MCF 10A (cell line): ENCODE measurements at regions not wholly inside any gene's neighbourhood (a gene's known extent, or its start where the extent isn't known, plus 50 kb on each side); places are given as distances from the start of the nearest gene placed in this dataset.

Source experiments
- BruUV-seq: library from RNA; stranded (reverse); fragments of 400-500 nt; replicated peaks from 2 replicates; lab custom pipeline; 2021; lab: Mats Ljungman, UMichigan
- CTCF ChIA-PET: fragments of 300-600 bp; sonication (Branson Sonifier 250); formaldehyde crosslinking; extraction: SDS; loops from one replicate; lab custom pipeline; 2021; ENCODE audit warnings: antibody characterized with exemption, inconsistent platforms; lab: Yijun Ruan, JAX
- POLR2A ChIA-PET: fragments of 300-600, 350-650 bp; sonication (Branson Sonifier 250); formaldehyde crosslinking; extraction: SDS; loops from one replicate; lab custom pipeline; 2020; ENCODE audit warnings: antibody characterized with exemption, inconsistent platforms; lab: Yijun Ruan, JAX
- DNase-seq: peaks from one replicate; pipeline ENCODE4 v3.0.0-alpha.2; 2018; ENCODE audit not compliant: unreplicated experiment
- H3K27ac Mint-ChIP-seq: one replicate; pipeline ENCODE4 v1.8.0; 2022; ENCODE audit warnings: mild to moderate bottlenecking, low read depth, mixed read lengths; ENCODE audit not compliant: unreplicated experiment
- H3K27me3 Mint-ChIP-seq: one replicate; pipeline ENCODE4 v1.8.0; 2022; ENCODE audit warnings: mixed read lengths; ENCODE audit not compliant: insufficient read depth, unreplicated experiment
- H3K36me3 Mint-ChIP-seq: one replicate; pipeline ENCODE4 v1.8.0; 2022; ENCODE audit warnings: mild to moderate bottlenecking, moderate library complexity, mixed read lengths; ENCODE audit not compliant: insufficient read depth, unreplicated experiment
- H3K4me1 Mint-ChIP-seq: one replicate; pipeline ENCODE4 v1.8.0; 2022; ENCODE audit warnings: mixed read lengths; ENCODE audit not compliant: insufficient read depth, unreplicated experiment
- H3K4me3 Mint-ChIP-seq: one replicate; pipeline ENCODE4 v1.8.0; 2022; ENCODE audit warnings: mild to moderate bottlenecking, moderate library complexity, mixed read lengths; ENCODE audit not compliant: unreplicated experiment
- H3K9me3 Mint-ChIP-seq: one replicate; pipeline ENCODE4 v1.8.0; 2022; ENCODE audit warnings: mixed read lengths; ENCODE audit not compliant: unreplicated experiment
- intact Hi-C: fragments of 100-400 bp; cut with micrococcal nuclease; formaldehyde crosslinking; loops from 2 replicates; pipeline ENCODE4 v1.14.1; 2022
- TF ChIP-seq, protein P1 (sequence below): fragments of 200-600 bp; IDR thresholded peaks from one replicate; pipeline ENCODE4 v1.8.0; 2022; ENCODE audit warnings: antibody characterized with exemption, mild to moderate bottlenecking; ENCODE audit not compliant: unreplicated experiment

DNA sequence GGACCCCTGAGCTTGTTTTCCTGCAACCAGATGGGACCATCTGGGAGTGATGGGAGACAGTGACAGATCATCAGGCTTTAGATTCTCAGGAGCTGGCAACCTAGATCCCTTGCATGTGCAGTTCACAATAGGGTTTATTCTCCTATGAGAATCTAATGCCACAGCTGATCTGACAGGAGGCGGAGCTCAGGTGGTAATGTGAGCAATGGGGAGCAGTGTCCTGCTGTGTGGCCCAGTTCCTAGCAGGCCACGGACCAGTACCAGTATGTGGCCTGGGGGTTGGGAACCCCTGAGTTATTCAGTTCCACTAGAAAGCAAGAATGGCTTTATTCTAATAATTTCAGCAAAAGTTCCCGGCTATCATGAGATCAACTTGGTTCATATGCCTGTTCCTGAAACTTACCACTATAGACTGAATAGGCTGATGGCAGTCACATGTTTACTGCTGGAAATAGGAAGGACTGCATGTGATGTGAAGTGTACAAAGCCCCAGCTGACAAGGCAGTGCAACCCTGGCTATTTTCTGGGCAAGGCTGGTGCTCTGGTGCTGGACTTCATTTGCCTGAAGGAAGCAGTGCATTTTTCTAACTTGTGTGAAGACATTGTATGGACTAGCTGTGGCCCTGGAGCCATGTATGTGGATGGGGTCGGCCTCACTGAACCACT, 107.2 kb downstream of the SPRY1 start:
- CTCF ChIA-PET = interaction anchor here (0.5 kb wide), 1 partner anchor 118 kb away, joined by 3 read pairs; no protein-coding TSS in a partner anchor
- TF ChIP-seq, protein P1, sequence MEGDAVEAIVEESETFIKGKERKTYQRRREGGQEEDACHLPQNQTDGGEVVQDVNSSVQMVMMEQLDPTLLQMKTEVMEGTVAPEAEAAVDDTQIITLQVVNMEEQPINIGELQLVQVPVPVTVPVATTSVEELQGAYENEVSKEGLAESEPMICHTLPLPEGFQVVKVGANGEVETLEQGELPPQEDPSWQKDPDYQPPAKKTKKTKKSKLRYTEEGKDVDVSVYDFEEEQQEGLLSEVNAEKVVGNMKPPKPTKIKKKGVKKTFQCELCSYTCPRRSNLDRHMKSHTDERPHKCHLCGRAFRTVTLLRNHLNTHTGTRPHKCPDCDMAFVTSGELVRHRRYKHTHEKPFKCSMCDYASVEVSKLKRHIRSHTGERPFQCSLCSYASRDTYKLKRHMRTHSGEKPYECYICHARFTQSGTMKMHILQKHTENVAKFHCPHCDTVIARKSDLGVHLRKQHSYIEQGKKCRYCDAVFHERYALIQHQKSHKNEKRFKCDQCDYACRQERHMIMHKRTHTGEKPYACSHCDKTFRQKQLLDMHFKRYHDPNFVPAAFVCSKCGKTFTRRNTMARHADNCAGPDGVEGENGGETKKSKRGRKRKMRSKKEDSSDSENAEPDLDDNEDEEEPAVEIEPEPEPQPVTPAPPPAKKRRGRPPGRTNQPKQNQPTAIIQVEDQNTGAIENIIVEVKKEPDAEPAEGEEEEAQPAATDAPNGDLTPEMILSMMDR = no peak
- Mint-ChIP-seq H3K27me3 (no peaks in the 10 kb centered on the region), H3K4me1 (no peaks in the 10 kb centered on the region), H3K4me3 (no peak overlapping the region), H3K27ac (no peak overlapping the region), H3K36me3 (no peaks in the 10 kb centered on the region), H3K9me3 (no peaks in the 10 kb centered on the region)
- intact Hi-C loops = no loop called here
- no TSS peak for BruUV-seq
- POLR2A ChIA-PET = no interaction called here
- no peak for DNase-seq

DNA sequence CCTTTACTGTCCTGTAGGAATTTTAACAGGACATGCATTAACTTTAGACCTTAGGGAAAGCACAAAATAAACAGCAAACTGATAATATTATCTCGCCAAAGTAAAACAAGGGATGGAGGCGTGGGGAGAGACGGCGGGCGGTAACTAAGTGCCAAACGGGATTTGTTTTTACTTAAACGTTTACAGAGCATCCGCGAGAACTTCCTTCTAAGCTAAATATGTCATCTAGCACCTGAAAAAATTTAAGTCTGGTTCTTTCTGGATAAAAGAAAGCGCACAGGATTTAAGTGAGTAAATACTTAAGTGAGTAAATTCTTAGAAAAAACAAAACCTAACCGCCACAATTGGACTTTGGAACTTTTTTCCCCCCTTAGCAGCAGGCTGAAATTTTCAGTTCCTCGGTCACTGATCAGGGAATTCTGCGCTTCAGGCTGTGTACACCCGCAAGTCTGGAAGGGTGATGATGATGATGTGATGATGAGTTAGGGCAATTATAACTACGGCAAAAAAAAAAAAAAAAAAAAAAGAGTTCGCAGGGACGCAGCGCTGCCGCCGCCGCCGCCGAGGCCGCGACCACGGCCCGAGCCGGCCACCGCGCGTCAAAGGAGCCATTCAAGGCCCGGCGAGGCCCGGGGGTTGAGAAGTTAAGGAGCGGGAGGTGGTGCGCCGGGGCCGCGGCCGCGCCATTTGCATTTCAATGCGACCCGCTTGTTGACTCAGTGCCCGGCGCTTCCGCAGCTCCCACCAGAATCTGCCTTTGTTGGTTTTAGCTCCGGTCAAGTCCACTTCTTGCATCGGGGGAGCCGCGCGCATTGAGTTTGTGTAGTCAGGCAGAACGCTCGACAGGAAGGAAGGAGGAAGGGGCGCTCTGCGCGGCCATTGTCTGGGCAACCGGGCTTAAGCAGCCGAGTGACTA, 108.8 kb downstream of the SPRY1 start:
- Mint-ChIP-seq H3K36me3 (no peaks in the 10 kb centered on the region), H3K4me1 (no peaks in the 10 kb centered on the region), H3K9me3 (no peaks in the 10 kb centered on the region), H3K27me3 (no peaks in the 10 kb centered on the region), H3K4me3 (no peak overlapping the region), H3K27ac (no peak overlapping the region)
- intact Hi-C loops = no loop called here
- DNase-seq = no peak
- TF ChIP-seq, protein P1 = no peak
- CTCF ChIA-PET = interaction anchor here (0.7 kb wide), 1 partner anchor 16 kb away, joined by 3 read pairs; no protein-coding TSS in a partner anchor
- no TSS peak for BruUV-seq
- POLR2A ChIA-PET = no interaction called here

DNA sequence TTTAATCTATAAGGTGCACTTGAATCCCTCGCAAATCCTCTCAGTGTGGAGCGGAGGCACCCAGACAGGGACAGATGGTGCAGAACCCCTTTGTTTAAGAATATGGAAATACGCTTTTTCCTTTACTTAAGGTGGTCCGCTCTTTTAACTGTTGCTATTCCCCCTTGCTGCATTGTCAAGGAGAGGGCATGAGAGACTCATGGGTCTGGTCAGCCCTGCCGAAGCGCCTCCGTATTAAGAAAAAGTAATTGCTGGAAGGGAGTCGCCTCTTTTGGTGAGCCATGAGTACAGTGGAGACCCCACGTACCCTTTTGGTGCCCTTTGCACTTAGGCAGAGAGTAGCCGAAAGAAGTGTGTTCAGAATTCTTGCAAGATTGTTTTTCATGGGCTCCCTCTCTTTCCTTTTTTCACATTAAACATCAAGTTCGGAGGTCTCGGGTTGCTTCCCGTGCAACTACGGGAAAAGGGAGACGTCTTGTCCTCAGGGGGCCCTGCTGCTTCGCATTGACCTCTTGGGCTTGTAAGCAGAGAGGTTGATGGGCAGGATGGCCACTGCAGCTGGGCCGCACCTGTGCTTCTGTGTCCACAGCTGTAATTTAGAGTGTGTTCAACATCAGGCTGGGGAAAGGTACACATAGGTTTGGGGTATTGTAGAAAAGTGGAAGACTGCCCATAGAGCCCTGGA, 109.6 kb downstream of the SPRY1 start:
- intact Hi-C loops = no loop called here
- H3K36me3 Mint-ChIP-seq = no peaks in the 10 kb centered on the region
- no peaks in the 10 kb centered on the region for H3K9me3 Mint-ChIP-seq
- TF ChIP-seq, protein P1 = no peak
- H3K4me1 Mint-ChIP-seq = no peaks in the 10 kb centered on the region
- BruUV-seq = no TSS peak
- H3K4me3 Mint-ChIP-seq = no peak overlapping the region
- POLR2A ChIA-PET = no interaction called here
- no peak overlapping the region for H3K27ac Mint-ChIP-seq
- no peaks in the 10 kb centered on the region for H3K27me3 Mint-ChIP-seq
- DNase-seq = no peak
- CTCF ChIA-PET = no interaction called here

DNA sequence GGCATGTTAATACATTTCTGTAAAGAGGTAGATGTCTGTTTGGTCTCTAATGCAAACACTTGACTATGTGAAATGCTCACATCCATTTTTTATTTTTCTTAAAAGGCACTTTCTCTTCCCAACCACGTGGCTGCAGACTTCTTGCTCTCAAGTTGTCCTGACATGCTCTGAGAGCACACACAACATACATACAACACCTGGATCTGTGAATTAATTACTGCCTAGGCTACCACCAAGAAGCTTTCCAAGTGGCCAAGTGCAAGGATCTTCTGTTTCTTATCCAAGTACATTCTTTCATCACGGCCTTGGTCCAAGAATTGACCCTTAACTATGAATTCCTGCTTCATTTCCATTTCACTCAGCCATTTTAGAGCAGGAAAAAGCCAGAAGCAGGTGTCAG, 110.8 kb downstream of the SPRY1 start:
- no peak for DNase-seq
- no peak overlapping the region for H3K4me3 Mint-ChIP-seq

More for the DNA sequence above, 110.8 kb downstream of the SPRY1 start:
- intact Hi-C loops = no loop called here
- TF ChIP-seq, protein P1 = no peak
- H3K27ac Mint-ChIP-seq = no peak overlapping the region
- H3K36me3 Mint-ChIP-seq = no peaks in the 10 kb centered on the region
- ChIA-PET POLR2A (no interaction called here), CTCF (interaction anchor here (0.7 kb wide), 1 partner anchor 49 kb away, joined by 3 read pairs; no protein-coding TSS in a partner anchor)
- H3K9me3 Mint-ChIP-seq = no peaks in the 10 kb centered on the region
- no TSS peak for BruUV-seq
- no peaks in the 10 kb centered on the region for H3K4me1 Mint-ChIP-seq
- H3K27me3 Mint-ChIP-seq = no peaks in the 10 kb centered on the region
